ENCODE measurements at regions not wholly inside any gene's neighbourhood (a gene's known extent, or its start where the extent isn't known, plus 50 kb on each side); places are given as distances from the start of the nearest gene placed in this dataset.

DNA sequence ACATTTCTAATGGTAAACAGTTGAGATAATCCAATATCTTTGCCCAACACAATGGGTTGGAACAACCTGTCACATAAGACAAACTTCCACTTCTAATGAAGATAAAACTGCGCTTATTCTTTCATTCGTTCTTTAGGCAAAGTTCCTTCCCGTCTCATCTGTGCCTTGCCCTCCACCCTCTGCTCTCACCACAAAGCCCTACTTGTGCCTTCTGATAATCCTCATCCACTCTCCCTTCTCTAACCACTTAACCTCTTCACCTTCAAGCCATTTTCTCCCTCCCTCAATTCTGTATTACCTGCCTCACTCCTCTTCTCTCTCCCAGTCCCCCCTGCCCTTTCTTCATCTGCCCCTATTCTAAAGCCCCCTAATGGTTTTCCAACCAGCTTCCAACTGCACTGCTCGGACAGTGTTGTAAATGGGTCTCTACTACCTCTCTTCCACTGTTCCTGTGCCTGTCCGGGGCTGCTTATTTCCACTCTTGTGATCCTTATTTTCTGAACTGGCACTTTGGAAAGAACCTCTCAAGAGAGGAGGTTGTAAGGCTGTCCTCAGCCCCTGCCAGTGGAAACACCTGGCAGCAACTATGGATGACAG is 62.9 kb upstream of the MYB start:
- H3K27me3 ChIP-seq = no peaks in the 10 kb centered on the region
- WGBS, 2 donors = 83 to 86% methylated on average over 5 of the region's 5 CpGs
- intact Hi-C loops (cut with DNase I) = no loop called here

DNA sequence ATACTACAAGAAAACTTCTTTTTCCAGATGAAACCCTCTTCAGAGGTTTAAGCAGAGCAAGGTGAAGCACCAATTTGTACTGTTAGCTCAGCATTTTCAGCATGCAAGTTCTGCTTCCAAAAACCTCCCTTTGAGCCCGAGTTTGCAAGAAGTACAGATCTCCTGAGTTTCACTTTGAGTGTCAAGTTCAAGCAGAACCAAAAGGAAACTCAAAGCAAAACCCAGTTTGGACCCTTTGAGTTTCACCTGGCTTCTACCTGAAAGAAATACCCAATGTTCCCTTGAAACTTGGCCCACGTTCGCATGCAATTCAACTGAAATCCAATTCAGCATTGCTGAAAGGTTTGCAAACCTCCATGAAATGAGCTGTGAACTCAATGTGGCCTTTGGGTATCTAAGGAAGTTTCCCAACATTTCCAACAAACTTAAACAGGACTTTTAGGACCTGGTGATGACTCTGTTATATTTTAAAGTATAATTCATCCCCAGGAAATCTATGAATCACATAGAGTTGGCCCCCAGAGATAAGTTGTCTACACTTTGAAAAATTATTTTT is 62.9 kb upstream of the HBS1L start:
- H3K9me3 ChIP-seq = no peaks in the 10 kb centered on the region
- H3K4me1 ChIP-seq = no peaks in the 10 kb centered on the region
- no peak for DNase-seq
- TF ChIP-seq, protein P1, sequence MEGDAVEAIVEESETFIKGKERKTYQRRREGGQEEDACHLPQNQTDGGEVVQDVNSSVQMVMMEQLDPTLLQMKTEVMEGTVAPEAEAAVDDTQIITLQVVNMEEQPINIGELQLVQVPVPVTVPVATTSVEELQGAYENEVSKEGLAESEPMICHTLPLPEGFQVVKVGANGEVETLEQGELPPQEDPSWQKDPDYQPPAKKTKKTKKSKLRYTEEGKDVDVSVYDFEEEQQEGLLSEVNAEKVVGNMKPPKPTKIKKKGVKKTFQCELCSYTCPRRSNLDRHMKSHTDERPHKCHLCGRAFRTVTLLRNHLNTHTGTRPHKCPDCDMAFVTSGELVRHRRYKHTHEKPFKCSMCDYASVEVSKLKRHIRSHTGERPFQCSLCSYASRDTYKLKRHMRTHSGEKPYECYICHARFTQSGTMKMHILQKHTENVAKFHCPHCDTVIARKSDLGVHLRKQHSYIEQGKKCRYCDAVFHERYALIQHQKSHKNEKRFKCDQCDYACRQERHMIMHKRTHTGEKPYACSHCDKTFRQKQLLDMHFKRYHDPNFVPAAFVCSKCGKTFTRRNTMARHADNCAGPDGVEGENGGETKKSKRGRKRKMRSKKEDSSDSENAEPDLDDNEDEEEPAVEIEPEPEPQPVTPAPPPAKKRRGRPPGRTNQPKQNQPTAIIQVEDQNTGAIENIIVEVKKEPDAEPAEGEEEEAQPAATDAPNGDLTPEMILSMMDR (IDR thresholded peaks at IDR 0.05) = no peak
- TF ChIP-seq POLR2A (IDR thresholded peaks at IDR 0.05) = no peak
- no peaks in the 10 kb centered on the region for H3K36me3 ChIP-seq
- no peak overlapping the region for H3K27ac ChIP-seq
- no peaks in the 10 kb centered on the region for H3K27me3 ChIP-seq
- intact Hi-C loops (cut with DNase I) = no loop called here
- 74 to 79% methylated on average over 3 of the region's 3 CpGs for WGBS, 2 donors
- no peak overlapping the region for H3K4me3 ChIP-seq

More for the DNA sequence above, 62.9 kb upstream of the MYB start:
- no peak overlapping the region for H3K27ac ChIP-seq
- no peaks in the 10 kb centered on the region for H3K9me3 ChIP-seq
- no peak for TF ChIP-seq POLR2A (IDR thresholded peaks at IDR 0.05)
- TF ChIP-seq, protein P1 (IDR thresholded peaks at IDR 0.05) = no peak
- H3K4me1 ChIP-seq = no peaks in the 10 kb centered on the region
- no peaks in the 10 kb centered on the region for H3K36me3 ChIP-seq
- DNase-seq = no peak
- H3K4me3 ChIP-seq = no peak overlapping the region

- no peak for TF ChIP-seq POLR2A (IDR thresholded peaks at IDR 0.05)
- TF ChIP-seq, protein P1 (IDR thresholded peaks at IDR 0.05) = no peak
- no peaks in the 10 kb centered on the region for H3K9me3 ChIP-seq
- H3K4me1 ChIP-seq = no peaks in the 10 kb centered on the region
- no peak overlapping the region for H3K27ac ChIP-seq
- no peaks in the 10 kb centered on the region for H3K36me3 ChIP-seq
- no peak overlapping the region for H3K4me3 ChIP-seq
- no peaks in the 10 kb centered on the region for H3K27me3 ChIP-seq
- intact Hi-C loops (cut with DNase I) = no loop called here
- 34 to 37% methylated on average over 5 of the region's 5 CpGs for WGBS, 2 donors
- DNase-seq = no peak
These were observed 61.9 kb upstream of the HBS1L start for GRCh38 chr6:135116571-135116970.

DNA sequence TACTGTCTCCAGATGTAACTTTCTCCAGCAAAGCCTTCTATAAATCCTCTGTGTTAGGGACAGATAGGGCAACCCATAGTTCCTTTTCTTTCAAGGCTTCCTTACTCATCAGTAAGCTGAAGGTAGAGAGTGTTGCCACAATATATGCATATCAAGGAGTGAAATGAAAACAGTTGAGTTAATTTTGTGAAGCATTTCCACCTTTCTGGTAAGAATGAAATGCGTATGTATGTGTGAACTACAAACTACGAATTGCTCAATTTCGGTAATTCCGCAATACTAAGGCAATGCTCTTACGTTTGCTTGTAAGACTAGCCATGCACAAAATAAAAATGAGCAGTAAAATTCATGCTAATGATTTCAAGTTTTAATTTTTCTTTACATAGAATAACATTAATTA is 61.2 kb upstream of the HBS1L start:
- Histone ChIP-seq H3K4me1 (no peaks in the 10 kb centered on the region), H3K9me3 (no peaks in the 10 kb centered on the region), H3K36me3 (no peaks in the 10 kb centered on the region), H3K27ac (no peak overlapping the region), H3K4me3 (no peak overlapping the region), H3K27me3 (no peaks in the 10 kb centered on the region)
- intact Hi-C loops (cut with DNase I) = no loop called here
- 71 to 76% methylated on average over 5 of the region's 5 CpGs for WGBS, 2 donors
- no peak for DNase-seq
- TF ChIP-seq, protein P1 (IDR thresholded peaks at IDR 0.05) = no peak
- TF ChIP-seq POLR2A (IDR thresholded peaks at IDR 0.05) = no peak

- no peak for DNase-seq
- H3K27me3 ChIP-seq = no peaks in the 10 kb centered on the region
- H3K36me3 ChIP-seq = no peaks in the 10 kb centered on the region
- intact Hi-C loops (cut with DNase I) = no loop called here
- no peak overlapping the region for H3K27ac ChIP-seq
- no peaks in the 10 kb centered on the region for H3K9me3 ChIP-seq
- no peaks in the 10 kb centered on the region for H3K4me1 ChIP-seq
- no peak overlapping the region for H3K4me3 ChIP-seq
- TF ChIP-seq, protein P1 (IDR thresholded peaks at IDR 0.05) = no peak
- no peak for TF ChIP-seq POLR2A (IDR thresholded peaks at IDR 0.05)
- WGBS, 2 donors = 79 to 81% methylated on average over 2 of the region's 2 CpGs
These were observed 60.8 kb upstream of the HBS1L start for GRCh38 chr6:135115411-135115810.

Measured in esophagus squamous epithelium (tissue), 5 donors.